PC-9 (cell line): ENCODE measurements at regions not wholly inside any gene's neighbourhood (a gene's known extent, or its start where the extent isn't known, plus 50 kb on each side); places are given as distances from the start of the nearest gene placed in this dataset.

ENCODE experiments used
- BruUV-seq: library from RNA; stranded (reverse); fragments of 400-500 nt; replicated peaks from 2 replicates; lab custom pipeline; 2021; lab: Mats Ljungman, UMichigan
- CTCF ChIA-PET: fragments of 300-600 bp; sonication (Branson Sonifier 250); formaldehyde crosslinking; loops from one replicate; lab custom pipeline; 2022; ENCODE audit warnings: antibody characterized with exemption; lab: Charles Lee
- POLR2A ChIA-PET: fragments of 300-600 bp; sonication (Branson Sonifier 250); formaldehyde crosslinking; loops from one replicate; lab custom pipeline; 2022; ENCODE audit warnings: antibody characterized with exemption; ENCODE audit not compliant: unreplicated experiment; lab: Charles Lee
- DNase-seq, 2 experiments: peaks; one replicate each; pipeline versions ENCODE4 v3.0.0 to v3.0.0-alpha.2; 2015 to 2022; ENCODE audit warnings: mixed read lengths in 1 of 2
- H2AFZ ChIP-seq: fragments of 200-600 bp; sonication (generic); 2 replicates; pipeline ENCODE4 v1.8.1; 2017; ENCODE audit warnings: antibody characterized with exemption
- H3F3A ChIP-seq: fragments of 200-600 bp; sonication (generic); 2 replicates; pipeline ENCODE4 v1.8.1; 2017; ENCODE audit warnings: antibody characterized with exemption, mild to moderate bottlenecking, low read depth; ENCODE audit not compliant: insufficient read depth
- H3K27ac ChIP-seq: fragments of 200-600 bp; sonication (generic); 2 replicates; pipeline ENCODE4 v1.6.1; 2016; ENCODE audit warnings: mixed run types
- H3K27me3 ChIP-seq: fragments of 200-600 bp; sonication (generic); 2 replicates; pipeline ENCODE4 v1.6.1; 2016; ENCODE audit warnings: low read depth, mixed run types; ENCODE audit not compliant: insufficient read depth
- H3K36me3 ChIP-seq: fragments of 200-600 bp; sonication (generic); 2 replicates; pipeline ENCODE4 v1.6.1; 2016; ENCODE audit warnings: low read depth, mixed run types
- H3K4me1 ChIP-seq: fragments of 200-600 bp; sonication (generic); replicated peaks from 2 replicates; pipeline ENCODE4 v1.6.1; 2016; ENCODE audit warnings: mixed run types; ENCODE audit not compliant: insufficient read depth
- H3K4me2 ChIP-seq: fragments of 200-600 bp; sonication (generic); 2 replicates; pipeline ENCODE4 v1.6.1; 2017; ENCODE audit warnings: mixed run types
- H3K4me3 ChIP-seq: fragments of 200-600 bp; sonication (generic); 2 replicates; pipeline ENCODE4 v1.6.1; 2016; ENCODE audit warnings: mixed run types
- H3K79me2 ChIP-seq: fragments of 200-600 bp; sonication (generic); 2 replicates; pipeline ENCODE4 v1.6.1; 2017; ENCODE audit warnings: low read depth, mixed run types
- H3K9me2 ChIP-seq: fragments of 200-600 bp; sonication (generic); 2 replicates; pipeline ENCODE4 v1.8.1; 2017; ENCODE audit warnings: mild to moderate bottlenecking; ENCODE audit not compliant: insufficient read depth
- H3K9me3 ChIP-seq: fragments of 200-600 bp; sonication (generic); 2 replicates; pipeline ENCODE4 v1.8.1; 2016; ENCODE audit warnings: low read depth; ENCODE audit not compliant: insufficient read depth
- H4K20me1 ChIP-seq: fragments of 200-600 bp; sonication (generic); 2 replicates; pipeline ENCODE4 v1.8.1; 2017; ENCODE audit not compliant: insufficient read depth
- CTCF ChIP-seq: fragments of 200-600 bp; sonication (generic); conservative IDR thresholded peaks from 2 replicates; pipeline ENCODE4 v1.6.1; 2017; ENCODE audit warnings: mixed run types, antibody characterized with exemption, mild to moderate bottlenecking, moderate library complexity
- EZH2 ChIP-seq: fragments of 200-600 bp; sonication (generic); IDR thresholded peaks from 2 replicates; pipeline ENCODE4 v1.8.0; 2017; ENCODE audit warnings: antibody characterized with exemption, low read depth
- intact Hi-C: fragments of 100-400 bp; cut with micrococcal nuclease; formaldehyde crosslinking; loops from one replicate; pipeline ENCODE4 v1.10.0; 2022; ENCODE audit not compliant: unreplicated experiment

GRCh38 chr11:130650456-130651030, 202.1 kb downstream of the ADAMTS15 start:
- POLR2A ChIA-PET: no interaction called here
- intact Hi-C loops: no loop called here

GRCh38 chr11:130651066-130651855, 202.8 kb downstream of the ADAMTS15 start:
- no peak overlapping the region for H2AFZ ChIP-seq
- ChIA-PET POLR2A (no interaction called here), CTCF (no interaction called here)

More at GRCh38 chr11:130650456-130651030, 202.1 kb downstream of the ADAMTS15 start:
- DNase-seq: no peak
- TF ChIP-seq CTCF: no peak
- no peak for TF ChIP-seq EZH2
- Histone ChIP-seq H2AFZ (no peak overlapping the region), H3K27me3 (no peaks in the 10 kb centered on the region), H3K4me3 (no peak overlapping the region), H3K36me3 (no peaks in the 10 kb centered on the region), H3K9me3 (no peaks in the 10 kb centered on the region), H3K27ac (no peak overlapping the region), H3K79me2 (no peaks in the 10 kb centered on the region), H3K4me2 (no peak overlapping the region), H4K20me1 (no peaks in the 10 kb centered on the region), H3K4me1 (no peaks in the 10 kb centered on the region; the same call in 1 of the 2 replicates), H3F3A (no peaks in the 10 kb centered on the region), H3K9me2 (no peaks in the 10 kb centered on the region)
- CTCF ChIA-PET: no interaction called here
- no TSS peak for BruUV-seq

GRCh38 chr11:130652671-130653335, 204.4 kb downstream of the ADAMTS15 start:
- Histone ChIP-seq H3K79me2 (no peaks in the 10 kb centered on the region), H3K36me3 (no peaks in the 10 kb centered on the region), H3K4me1 (no peaks in the 10 kb centered on the region; the same call in 1 of the 2 replicates), H3K27ac (no peak overlapping the region), H3K4me2 (no peak overlapping the region), H3K9me3 (peaks cover 9% of the 10 kb centered on the region; the same call in 1 of the 2 replicates), H2AFZ (no peak overlapping the region), H4K20me1 (no peaks in the 10 kb centered on the region), H3K27me3 (no peaks in the 10 kb centered on the region), H3K9me2 (no peaks in the 10 kb centered on the region), H3K4me3 (no peak overlapping the region), H3F3A (no peaks in the 10 kb centered on the region)
- BruUV-seq: no TSS peak
- no peak for TF ChIP-seq CTCF
- no peak for TF ChIP-seq EZH2
- DNase-seq: no peak
- POLR2A ChIA-PET: interaction anchor here (0.6 kb wide), 1 partner anchor 175 kb away, joined by 3 read pairs; no protein-coding TSS in a partner anchor
- intact Hi-C loops: no loop called here
- CTCF ChIA-PET: no interaction called here

More at GRCh38 chr11:130651066-130651855, 202.8 kb downstream of the ADAMTS15 start:
- no peak overlapping the region for H3K4me3 ChIP-seq
- H3K9me2 ChIP-seq: no peaks in the 10 kb centered on the region
- H3K27me3 ChIP-seq: no peaks in the 10 kb centered on the region
- TF ChIP-seq EZH2: no peak
- DNase-seq: no peak
- H3K9me3 ChIP-seq: 0 out of 2 replicates have a peak, but pooled peaks cover 3% of the 10 kb centered on the region
- H3K4me2 ChIP-seq: no peak overlapping the region
- no peaks in the 10 kb centered on the region for H3K36me3 ChIP-seq
- intact Hi-C loops: no loop called here
- no peak overlapping the region for H3K27ac ChIP-seq
- no peaks in the 10 kb centered on the region for H4K20me1 ChIP-seq
- BruUV-seq: no TSS peak
- H3F3A ChIP-seq: no peaks in the 10 kb centered on the region
- H3K4me1 ChIP-seq: no peaks in the 10 kb centered on the region; the same call in 1 of the 2 replicates
- H3K79me2 ChIP-seq: no peaks in the 10 kb centered on the region
